Liver (tissue), 7 donors: ENCODE measurements at regions not wholly inside any gene's neighbourhood (a gene's known extent, or its start where the extent isn't known, plus 50 kb on each side); places are given as distances from the start of the nearest gene placed in this dataset.
"Not testable (repeated sequence)": the region's sequence is repeated elsewhere in the genome, so short reads cannot be mapped to it uniquely, and the experiment has no call there.

Experiments used
- DNase-seq: peaks from one replicate; pipeline ENCODE4 v3.0.0-alpha.2; 2017; ENCODE audit warnings: low spot score
- H3K27ac ChIP-seq, 2 donors: one replicate each; pipeline ENCODE4 v1.7.0; 2013; ENCODE audit warnings: inconsistent platforms in 2 of 2, low read length in 2 of 2, control low read depth in 1 of 2, low read depth in 1 of 2, mild to moderate bottlenecking in 1 of 2
- H3K27me3 ChIP-seq, 4 donors: one replicate each; pipeline versions ENCODE4 v1.6.1 to v1.7.0; 2013; ENCODE audit warnings: low read length in 3 of 4, inconsistent platforms in 1 of 4, mild to moderate bottlenecking in 1 of 4, moderate library complexity in 1 of 4; ENCODE audit not compliant: control insufficient read depth in 4 of 4, insufficient read depth in 4 of 4
- H3K36me3 ChIP-seq, 4 donors: one replicate each; pipeline versions ENCODE4 v1.6.1 to v1.7.0; 2013; ENCODE audit warnings: low read length in 3 of 4, mild to moderate bottlenecking in 3 of 4, low read depth in 1 of 4, moderate library complexity in 1 of 4; ENCODE audit not compliant: control insufficient read depth in 4 of 4, insufficient read depth in 3 of 4
- H3K4me1 ChIP-seq, 4 donors: one replicate each; pipeline versions ENCODE4 v1.6.1 to v1.7.0; 2013; ENCODE audit warnings: low read length in 3 of 4, mild to moderate bottlenecking in 3 of 4, moderate library complexity in 1 of 4; ENCODE audit not compliant: control insufficient read depth in 4 of 4, insufficient read depth in 4 of 4
- H3K4me3 ChIP-seq, 3 donors: one replicate each; pipeline versions ENCODE4 v1.6.1 to v1.7.0; 2013; ENCODE audit warnings: low read length in 3 of 3, control low read depth in 1 of 3, low read depth in 1 of 3, mild to moderate bottlenecking in 1 of 3
- H3K9ac ChIP-seq, 2 donors: one replicate each; pipeline ENCODE4 v1.7.0; 2013; ENCODE audit warnings: low read length in 2 of 2, mild to moderate bottlenecking in 2 of 2, moderate library complexity in 2 of 2, control low read depth in 1 of 2, low read depth in 1 of 2
- H3K9me3 ChIP-seq, 4 donors: one replicate each; pipeline versions ENCODE4 v1.6.1 to v1.7.0; 2013; ENCODE audit warnings: low read length in 3 of 4; ENCODE audit not compliant: control insufficient read depth in 4 of 4
- ATF3 ChIP-seq: IDR thresholded peaks from 2 replicates; pipeline ENCODE4 v1.6.1; 2016; ENCODE audit warnings: antibody characterized with exemption
- EGR1 ChIP-seq, 2 donors: IDR thresholded peaks; 2 replicates each; pipeline ENCODE4 v1.6.1; 2016 to 2018; ENCODE audit warnings: antibody characterized with exemption in 2 of 2, low read depth in 2 of 2
- FOXA1 ChIP-seq: IDR thresholded peaks from 2 replicates; pipeline ENCODE4 v1.6.1; 2016; ENCODE audit warnings: antibody characterized with exemption
- FOXA2 ChIP-seq: IDR thresholded peaks from 2 replicates; pipeline ENCODE4 v1.6.1; 2016; ENCODE audit warnings: antibody characterized with exemption
- HNF4A ChIP-seq, 2 donors: conservative IDR thresholded peaks; 2 replicates each; pipeline ENCODE4 v1.6.1; 2016; ENCODE audit warnings: antibody characterized with exemption in 2 of 2, mild to moderate bottlenecking in 2 of 2
- JUND ChIP-seq, 2 donors: IDR thresholded peaks; 2 replicates each; pipeline ENCODE4 v1.6.1; 2016; ENCODE audit warnings: antibody characterized with exemption in 2 of 2
- MAX ChIP-seq: IDR thresholded peaks from 2 replicates; pipeline ENCODE4 v1.6.1; 2016; ENCODE audit warnings: antibody characterized with exemption
- RAD21 ChIP-seq, 2 donors: IDR thresholded peaks; 2 replicates each; pipeline ENCODE4 v1.6.1; 2016; ENCODE audit warnings: antibody characterized with exemption in 2 of 2, mild to moderate bottlenecking in 2 of 2
- REST ChIP-seq: IDR thresholded peaks from 2 replicates; pipeline ENCODE4 v1.6.1; 2016; ENCODE audit warnings: antibody characterized with exemption, mild to moderate bottlenecking
- SP1 ChIP-seq: IDR thresholded peaks from 2 replicates; pipeline ENCODE4 v1.6.1; 2018; ENCODE audit warnings: antibody characterized with exemption, mild to moderate bottlenecking
- TAF1 ChIP-seq: conservative IDR thresholded peaks from 2 replicates; pipeline ENCODE4 v1.6.1; 2016; ENCODE audit warnings: antibody characterized with exemption, mild to moderate bottlenecking
- YY1 ChIP-seq: IDR thresholded peaks from 2 replicates; pipeline ENCODE4 v1.6.1; 2016; ENCODE audit warnings: antibody characterized with exemption, mild to moderate bottlenecking
- WGBS: extraction: QIAGEN DNeasy Blood & Tissue Kit; methylation state at CpG from one replicate; pipeline ENCODE4 v1.1.7; 2013; 5-methylcytosine and 5-hydroxymethylcytosine counted together
- donor health status: healthy.
- donor health status: healthy.
- donor health status: healthy.
- donor health status: healthy.

- H3K27ac ChIP-seq, result no peak overlapping the region
- no peaks in the 10 kb centered on the region for H3K4me1 ChIP-seq
- WGBS, result 79% methylated on average over 5 of the region's 5 CpGs
- no peak for DNase-seq
- TF ChIP-seq JUND (IDR thresholded peaks at IDR 0.05), result peak in 1 of 2 donors; percentile 10
- TF ChIP-seq FOXA2, result no peak
- TF ChIP-seq MAX, result no peak
- TF ChIP-seq ATF3, result no peak
- no peak for TF ChIP-seq RAD21 (IDR thresholded peaks at IDR 0.05)
- no peak for TF ChIP-seq SP1
- TF ChIP-seq YY1, result no peak
- H3K9ac ChIP-seq, result no peak overlapping the region
- H3K9me3 ChIP-seq, result no peaks in the 10 kb centered on the region
- H3K27me3 ChIP-seq, result no peaks in the 10 kb centered on the region
- H3K4me3 ChIP-seq, result no peak overlapping the region
- no peaks in the 10 kb centered on the region for H3K36me3 ChIP-seq
These were observed 2407.1 kb downstream of the ARAP2 start for GRCh38 chr4:33837043-33837838.

GRCh38 chr4:33841120-33841519 lies 2403.2 kb downstream of the ARAP2 start:
- no peak for DNase-seq
- Histone ChIP-seq H3K27ac (no peak overlapping the region), H3K9ac (no peak overlapping the region), H3K4me3 (no peak overlapping the region), H3K36me3 (no peaks in the 10 kb centered on the region), H3K9me3 (no peaks in the 10 kb centered on the region), H3K27me3 (no peaks in the 10 kb centered on the region), H3K4me1 (no peaks in the 10 kb centered on the region)
- WGBS, result 20% methylated on average over 1 of the region's 1 CpG
- TF ChIP-seq TAF1 (no peak), EGR1 (IDR thresholded peaks at IDR 0.05; ENCODE audit: low read depth in 2 of 2) (no peak), ATF3 (no peak), RAD21 (IDR thresholded peaks at IDR 0.05) (no peak), SP1 (no peak), FOXA1 (no peak), REST (no peak), FOXA2 (no peak)

- Histone ChIP-seq H3K36me3 (no peaks in the 10 kb centered on the region), H3K9ac (no peak overlapping the region), H3K4me3 (no peak overlapping the region), H3K9me3 (no peaks in the 10 kb centered on the region), H3K4me1 (no peaks in the 10 kb centered on the region), H3K27ac (no peak overlapping the region), H3K27me3 (no peaks in the 10 kb centered on the region)
- DNase-seq, result no peak
- WGBS, result 72% methylated on average over 3 of the region's 3 CpGs
- no peak for TF ChIP-seq EGR1 (IDR thresholded peaks at IDR 0.05; ENCODE audit: low read depth in 2 of 2)
- no peak for TF ChIP-seq HNF4A (conservative IDR thresholded peaks at IDR 0.05)
- no peak for TF ChIP-seq RAD21 (IDR thresholded peaks at IDR 0.05)
- no peak for TF ChIP-seq TAF1
These were observed 2393.9 kb downstream of the ARAP2 start for GRCh38 chr4:33850371-33850902.

- not testable (repeated sequence) for DNase-seq, H3K9ac ChIP-seq, H3K4me1 ChIP-seq, H3K36me3 ChIP-seq, H3K4me3 ChIP-seq, H3K27ac ChIP-seq, H3K27me3 ChIP-seq, H3K9me3 ChIP-seq
These were observed 2390.6 kb downstream of the ARAP2 start for GRCh38 chr4:33853670-33854069.
